Mesenchymal stem cell (in vitro differentiated cells and primary cell): ENCODE measurements at regions not wholly inside any gene's neighbourhood (a gene's known extent, or its start where the extent isn't known, plus 50 kb on each side); places are given as distances from the start of the nearest gene placed in this dataset.
"Not testable (repeated sequence)": the region's sequence is repeated elsewhere in the genome, so short reads cannot be mapped to it uniquely, and the experiment has no call there.

Experiments
- DNase-seq: peaks from one replicate; pipeline ENCODE4 v3.0.0-alpha.2; 2013
- H2AFZ ChIP-seq: one replicate; pipeline ENCODE4 v1.6.1; 2013; ENCODE audit warnings: low read depth, mild to moderate bottlenecking, control low read depth, inconsistent platforms, low read length, moderate library complexity
- H2AK5ac ChIP-seq: 2 replicates; pipeline ENCODE4 v1.6.1; 2013; ENCODE audit warnings: low read length, moderate library complexity, mild to moderate bottlenecking, inconsistent platforms; ENCODE audit not compliant: severe bottlenecking
- H2BK120ac ChIP-seq: one replicate; pipeline ENCODE4 v1.6.1; 2013; ENCODE audit warnings: low read depth, mild to moderate bottlenecking, inconsistent platforms, low read length, moderate library complexity
- H2BK12ac ChIP-seq, 2 experiments: one replicate each; pipeline ENCODE4 v1.6.1; 2013; ENCODE audit warnings: inconsistent platforms in 2 of 2, low read length in 2 of 2, mild to moderate bottlenecking in 2 of 2, moderate library complexity in 2 of 2, control low read depth in 1 of 2
- H2BK15ac ChIP-seq: one replicate; pipeline ENCODE4 v1.6.1; 2013; ENCODE audit warnings: mild to moderate bottlenecking, low read depth, inconsistent platforms; ENCODE audit not compliant: poor library complexity, severe bottlenecking
- H2BK5ac ChIP-seq: 2 replicates; pipeline ENCODE4 v1.6.1; 2013; ENCODE audit warnings: low read depth, mild to moderate bottlenecking, low read length, control low read depth, inconsistent platforms; ENCODE audit not compliant: poor library complexity, severe bottlenecking
- H3K14ac ChIP-seq, 2 experiments: one replicate each; pipeline ENCODE4 v1.6.1; 2013; ENCODE audit warnings: inconsistent platforms in 2 of 2, low read length in 2 of 2, control low read depth in 1 of 2, mild to moderate bottlenecking in 1 of 2, moderate library complexity in 1 of 2
- H3K18ac ChIP-seq, 2 experiments: one replicate each; pipeline ENCODE4 v1.6.1; 2013; ENCODE audit warnings: inconsistent platforms in 2 of 2, low read length in 2 of 2, control low read depth in 1 of 2, low read depth in 1 of 2, mild to moderate bottlenecking in 1 of 2
- H3K23ac ChIP-seq, 2 experiments: one replicate each; pipeline ENCODE4 v1.6.1; 2013; ENCODE audit warnings: inconsistent platforms in 2 of 2, low read length in 2 of 2, mild to moderate bottlenecking in 2 of 2, moderate library complexity in 2 of 2, control low read depth in 1 of 2
- H3K27ac ChIP-seq: 2 replicates; pipeline ENCODE4 v1.5.1; 2013; ENCODE audit warnings: mild to moderate bottlenecking, moderate library complexity, low read length, control low read depth, inconsistent platforms; ENCODE audit not compliant: poor library complexity, severe bottlenecking
- H3K27me3 ChIP-seq, 2 experiments: 2 replicates each; pipeline versions ENCODE4 v1.6.1 to v1.7.0; 2013; ENCODE audit warnings: low read length in 2 of 2, mild to moderate bottlenecking in 2 of 2, moderate library complexity in 2 of 2, control low read depth in 1 of 2, inconsistent platforms in 1 of 2; ENCODE audit not compliant: control insufficient read depth in 1 of 2, insufficient read depth in 1 of 2
- H3K36me3 ChIP-seq, 2 experiments: 2 replicates each; pipeline versions ENCODE4 v1.6.1 to v1.7.0; 2013; ENCODE audit warnings: low read length in 2 of 2, control low read depth in 1 of 2, inconsistent platforms in 1 of 2, low read depth in 1 of 2, mild to moderate bottlenecking in 1 of 2; ENCODE audit not compliant: insufficient read depth in 2 of 2, control insufficient read depth in 1 of 2
- H3K4ac ChIP-seq, 2 experiments: one replicate each; pipeline ENCODE4 v1.6.1; 2013; ENCODE audit warnings: inconsistent platforms in 2 of 2, low read length in 2 of 2, mild to moderate bottlenecking in 2 of 2, moderate library complexity in 2 of 2, control low read depth in 1 of 2, low read depth in 1 of 2
- H3K4me1 ChIP-seq: 2 replicates; pipeline ENCODE4 v1.6.1; 2013; ENCODE audit warnings: low read depth, low read length, control low read depth; ENCODE audit not compliant: control insufficient read depth, insufficient read depth
- H3K4me2 ChIP-seq: 2 replicates; pipeline ENCODE4 v1.6.1; 2013; ENCODE audit warnings: low read length, mild to moderate bottlenecking, inconsistent platforms; ENCODE audit not compliant: poor library complexity, severe bottlenecking
- H3K4me3 ChIP-seq, 2 experiments: 2 replicates each; pipeline versions ENCODE4 v1.5.1 to v1.7.0; 2013; ENCODE audit warnings: low read length in 2 of 2, mild to moderate bottlenecking in 2 of 2, control low read depth in 1 of 2, low read depth in 1 of 2; ENCODE audit not compliant: insufficient read depth in 1 of 2
- H3K79me1 ChIP-seq: replicated peaks from 2 replicates; pipeline ENCODE4 v1.6.1; 2013; ENCODE audit warnings: mild to moderate bottlenecking, control low read depth, low read length, inconsistent platforms; ENCODE audit not compliant: poor library complexity, severe bottlenecking
- H3K9ac ChIP-seq: 2 replicates; pipeline ENCODE4 v1.7.0; 2013; ENCODE audit warnings: mild to moderate bottlenecking, low read length, moderate library complexity
- H3K9me3 ChIP-seq: 2 replicates; pipeline ENCODE4 v1.7.0; 2013; ENCODE audit warnings: mild to moderate bottlenecking, low read length; ENCODE audit not compliant: control insufficient read depth
- H4K8ac ChIP-seq: one replicate; pipeline ENCODE4 v1.6.1; 2013; ENCODE audit warnings: inconsistent platforms, mild to moderate bottlenecking, low read length, moderate library complexity
- H4K91ac ChIP-seq: one replicate; pipeline ENCODE4 v1.6.1; 2013; ENCODE audit warnings: mild to moderate bottlenecking, low read length, inconsistent platforms
- WGBS: methylation state at CpG from one replicate; pipeline ENCODE4 v1.1.7; 2013; ENCODE audit warnings: mixed read lengths; 5-methylcytosine and 5-hydroxymethylcytosine counted together

DNA sequence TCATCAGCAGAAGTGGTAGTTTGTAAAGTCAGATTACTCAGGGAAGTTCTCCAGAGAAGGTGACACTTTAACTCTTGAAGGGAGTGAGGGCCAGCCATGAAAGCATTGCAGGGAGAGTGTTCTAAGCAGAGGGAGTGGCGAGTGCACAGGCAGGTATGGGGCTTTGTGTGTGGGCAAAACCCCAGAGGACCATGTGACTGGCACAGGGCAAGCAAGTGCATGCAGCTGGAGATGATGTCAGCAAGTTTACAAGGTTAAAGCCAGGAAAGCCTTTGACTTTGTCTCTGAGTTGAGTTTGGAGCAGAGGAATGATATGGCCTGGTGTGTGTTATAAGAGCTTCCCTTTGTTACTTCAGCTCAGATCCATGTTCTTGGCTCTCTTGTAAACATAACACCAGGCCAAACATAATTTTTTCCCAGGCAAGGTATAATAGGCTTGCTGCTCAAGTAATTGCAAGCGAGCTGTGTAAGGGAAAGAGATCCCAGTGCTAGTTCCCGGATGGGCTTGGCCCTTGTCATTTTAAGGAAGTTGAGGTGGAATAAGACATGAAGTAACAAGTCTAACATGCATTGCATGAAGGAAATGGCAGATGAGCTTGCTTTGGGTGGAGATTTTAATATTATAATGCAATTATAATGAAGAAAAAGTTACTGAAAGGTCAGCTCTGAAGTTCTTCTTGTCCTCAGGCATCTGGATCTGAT is 341.1 kb upstream of the LRRC3B start:
- Histone ChIP-seq H4K91ac (no peak overlapping the region), H2BK15ac (no peak overlapping the region), H3K27me3 (no peaks in the 10 kb centered on the region), H3K4me2 (no peak overlapping the region), H2BK120ac (no peak overlapping the region), H3K36me3 (no peaks in the 10 kb centered on the region), H3K14ac (no peak overlapping the region), H3K9me3 (peaks cover 54% of the 10 kb centered on the region), H3K18ac (no peak overlapping the region), H2AK5ac (no peak overlapping the region), H2BK5ac (no peak overlapping the region), H3K23ac (no peak overlapping the region), H2BK12ac (no peak overlapping the region), H3K4me3 (no peak overlapping the region), H3K9ac (no peak overlapping the region), H2AFZ (no peak overlapping the region), H3K4me1 (no peaks in the 10 kb centered on the region), H3K27ac (no peak overlapping the region), H3K4ac (no peak overlapping the region), H3K79me1 (no peaks in the 10 kb centered on the region), H4K8ac (no peak overlapping the region)
- no peak for DNase-seq
- 57% methylated on average over 3 of the region's 3 CpGs for WGBS

DNA sequence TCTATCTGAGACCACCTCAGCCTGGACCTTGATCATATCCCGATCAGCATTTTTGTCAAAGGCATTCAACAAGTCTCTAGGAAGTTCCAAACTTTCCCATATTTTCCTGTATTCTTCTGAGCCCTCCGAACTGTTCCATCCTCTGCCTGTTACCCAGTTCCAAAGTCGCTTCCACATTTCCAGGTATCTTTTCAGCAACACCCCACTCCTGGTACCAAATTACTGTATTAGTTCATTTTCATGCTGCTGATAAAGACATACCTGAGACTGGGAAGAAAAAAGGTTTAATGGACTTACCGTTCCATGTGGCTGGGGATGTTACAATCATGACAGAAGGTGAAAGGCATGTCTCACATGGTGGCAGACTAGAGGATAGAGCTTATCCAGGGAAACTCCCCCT is 338.1 kb upstream of the LRRC3B start:
- H2AFZ ChIP-seq, H3K23ac ChIP-seq, H3K4ac ChIP-seq, H3K4me2 ChIP-seq, H3K79me1 ChIP-seq, H2BK15ac ChIP-seq, H4K91ac ChIP-seq, H3K18ac ChIP-seq, H2BK5ac ChIP-seq, H3K4me1 ChIP-seq, H3K27me3 ChIP-seq, H3K9ac ChIP-seq, H3K36me3 ChIP-seq, H2BK120ac ChIP-seq, DNase-seq, H3K14ac ChIP-seq, H3K27ac ChIP-seq, H2BK12ac ChIP-seq, H4K8ac ChIP-seq, H2AK5ac ChIP-seq, H3K4me3 ChIP-seq: not testable (repeated sequence)
- peaks cover 53% of the 10 kb centered on the region for H3K9me3 ChIP-seq
- 86% methylated on average over 4 of the region's 4 CpGs for WGBS

DNA sequence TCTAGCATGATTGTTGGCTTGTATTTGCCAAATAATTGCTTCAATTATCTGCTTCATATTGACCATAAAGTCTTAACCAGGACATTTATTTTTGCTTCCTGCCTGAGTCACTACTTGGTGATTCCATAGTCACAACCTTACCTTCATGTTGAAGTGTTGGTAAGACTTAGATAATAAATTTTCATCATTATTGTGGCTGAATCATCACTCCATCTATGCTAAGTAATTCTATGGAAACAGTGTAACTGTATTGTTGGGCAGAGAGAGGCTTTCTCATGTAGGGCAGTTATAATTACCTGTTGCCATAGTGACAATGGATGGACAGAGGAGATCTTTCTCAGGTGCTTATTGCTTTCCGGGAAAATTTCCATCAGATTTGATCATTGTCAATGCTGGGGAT is 330.7 kb upstream of the LRRC3B start:
- no peak overlapping the region for H3K4me2 ChIP-seq
- 84% methylated on average over 1 of the region's 1 CpG for WGBS
- no peaks in the 10 kb centered on the region for H3K4me1 ChIP-seq
- no peaks in the 10 kb centered on the region for H3K36me3 ChIP-seq
- H3K9ac ChIP-seq = no peak overlapping the region
- H3K27ac ChIP-seq = no peak overlapping the region
- H3K23ac ChIP-seq = no peak overlapping the region
- H3K18ac ChIP-seq = no peak overlapping the region
- H2BK120ac ChIP-seq = no peak overlapping the region
- H3K4ac ChIP-seq = no peak overlapping the region
- H3K14ac ChIP-seq = no peak overlapping the region
- DNase-seq = no peak
- peaks cover 22% of the 10 kb centered on the region for H3K9me3 ChIP-seq
- no peaks in the 10 kb centered on the region for H3K27me3 ChIP-seq
- H2BK5ac ChIP-seq = no peak overlapping the region
- no peak overlapping the region for H2AK5ac ChIP-seq
- H3K4me3 ChIP-seq = no peak overlapping the region
- H2BK15ac ChIP-seq = no peak overlapping the region
- H2AFZ ChIP-seq = no peak overlapping the region
- H4K8ac ChIP-seq = no peak overlapping the region
- no peak overlapping the region for H2BK12ac ChIP-seq
- H4K91ac ChIP-seq = no peak overlapping the region
- H3K79me1 ChIP-seq = no peaks in the 10 kb centered on the region

DNA sequence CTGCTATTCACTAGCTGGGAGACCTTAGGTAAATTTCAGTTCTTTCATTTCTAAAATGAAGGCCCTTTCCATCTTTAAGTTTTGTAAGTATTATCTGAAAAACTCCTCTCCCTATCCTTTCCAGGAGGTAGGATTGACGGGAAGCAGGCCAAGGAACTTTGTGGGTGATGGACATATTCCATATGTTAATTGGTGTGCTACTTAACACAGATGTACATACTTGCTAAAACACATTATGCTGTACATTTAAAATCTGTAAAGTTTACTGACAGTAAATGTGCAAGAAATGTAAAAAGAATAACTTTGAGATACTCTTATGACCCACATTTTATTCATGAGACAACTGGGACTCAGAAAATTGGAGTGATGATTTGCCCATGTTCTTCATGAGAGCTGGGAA is 329.8 kb upstream of the LRRC3B start:
- Histone ChIP-seq H3K4me3 (no peak overlapping the region), H4K8ac (no peak overlapping the region), H2BK5ac (no peak overlapping the region), H3K14ac (no peak overlapping the region), H3K79me1 (no peaks in the 10 kb centered on the region), H2AK5ac (no peak overlapping the region), H3K9me3 (peaks cover 21% of the 10 kb centered on the region), H3K18ac (no peak overlapping the region), H3K4me2 (no peak overlapping the region), H3K36me3 (no peaks in the 10 kb centered on the region), H2BK12ac (no peak overlapping the region), H3K23ac (no peak overlapping the region), H2BK15ac (no peak overlapping the region), H3K4me1 (no peaks in the 10 kb centered on the region), H2AFZ (no peak overlapping the region), H3K9ac (no peak overlapping the region), H4K91ac (no peak overlapping the region), H3K27ac (no peak overlapping the region), H2BK120ac (no peak overlapping the region), H3K4ac (no peak overlapping the region), H3K27me3 (no peaks in the 10 kb centered on the region)
- WGBS = no CpG with 5 or more reads among the region's 1 CpG
- DNase-seq = no peak
